B cell (primary cell): ENCODE measurements at regions not wholly inside any gene's neighbourhood (a gene's known extent, or its start where the extent isn't known, plus 50 kb on each side); places are given as distances from the start of the nearest gene placed in this dataset.

Experiments used
- ATAC-seq: fragments of 200-7000 bp; cut with Tn5 transposase; one replicate; pipeline ENCODE4 v1.10.0; 2021; ENCODE audit warnings: low read depth, mild to moderate bottlenecking, moderate number of reproducible peaks, moderate library complexity
- CTCF ChIA-PET: fragments of 350-600 bp; sonication (Branson Sonifier 250); formaldehyde crosslinking; loops from one replicate; lab custom pipeline; 2021; ENCODE audit warnings: antibody characterized with exemption, inconsistent platforms; lab: Charles Lee
- POLR2A ChIA-PET: fragments of 350-600 bp; sonication (Branson Sonifier 250); formaldehyde crosslinking; loops from one replicate; lab custom pipeline; 2021; ENCODE audit warnings: antibody characterized with exemption; lab: Charles Lee
- DNase-seq: peaks from one replicate; pipeline ENCODE4 v3.0.0; 2013
- H2AFZ ChIP-seq: 2 replicates; pipeline ENCODE4 v1.6.1; 2012; ENCODE audit warnings: mild to moderate bottlenecking, low read depth, low read length; ENCODE audit not compliant: insufficient read depth, poor library complexity, severe bottlenecking
- H3K27ac ChIP-seq, 2 donors: 1 replicate in 1 of 2; 2 replicates in 1 of 2; pipeline ENCODE4 v1.5.1; 2012 to 2013; ENCODE audit warnings: low read length in 2 of 2, mild to moderate bottlenecking in 2 of 2, moderate library complexity in 1 of 2
- H3K27me3 ChIP-seq, 4 experiments: fragments of 200-600 bp in 1 of 4; sonication (generic) in 1 of 4; replicated peaks in 1 of 4; 1 replicate in 2 of 4; 2 replicates in 2 of 4; pipeline versions ENCODE4 v1.6.1 to v1.7.0; 2013 to 2016; ENCODE audit warnings: low read length in 3 of 4, mild to moderate bottlenecking in 2 of 4, mixed read lengths in 1 of 4, moderate library complexity in 1 of 4; ENCODE audit not compliant: insufficient read depth in 4 of 4, control insufficient read depth in 3 of 4; ENCODE audit errors: control extremely low read depth in 1 of 4
- H3K36me3 ChIP-seq, 2 experiments: replicated peaks in 1 of 2; 1 replicate in 1 of 2; 2 replicates in 1 of 2; pipeline versions ENCODE4 v1.6.1 to v1.7.1; 2013; ENCODE audit warnings: low read length in 1 of 2; ENCODE audit not compliant: insufficient read depth in 2 of 2, control insufficient read depth in 1 of 2; ENCODE audit errors: control extremely low read depth in 1 of 2, extremely low read depth in 1 of 2
- H3K4me1 ChIP-seq, 2 donors: fragments of 200-600 bp in 1 of 2; sonication (generic) in 1 of 2; 1 replicate in 1 of 2; 2 replicates in 1 of 2; pipeline versions ENCODE4 v1.5.1 to v1.6.1; 2013 to 2017; ENCODE audit warnings: low read length in 2 of 2; ENCODE audit not compliant: control insufficient read depth in 2 of 2, insufficient read depth in 2 of 2
- H3K4me2 ChIP-seq: replicated peaks from 2 replicates; pipeline ENCODE3; 2012; ENCODE audit warnings: mild to moderate bottlenecking, low read depth, low read length; ENCODE audit not compliant: poor library complexity, severe bottlenecking
- H3K4me3 ChIP-seq, 5 experiments: fragments of 200-600 bp in 1 of 5; sonication (generic) in 1 of 5; 1 replicate in 3 of 5; 2 replicates in 2 of 5; pipeline versions ENCODE4 v1.5.1 to v1.7.0; 2011 to 2016; ENCODE audit warnings: low read length in 4 of 5, mild to moderate bottlenecking in 4 of 5, low read depth in 2 of 5, control low read depth in 1 of 5, moderate library complexity in 1 of 5; ENCODE audit not compliant: insufficient read depth in 1 of 5; ENCODE audit errors: control extremely low read depth in 1 of 5, extremely low read depth in 1 of 5
- H3K79me2 ChIP-seq: fragments of 200-600 bp; sonication (generic); one replicate; pipeline ENCODE4 v1.6.0; 2016; ENCODE audit warnings: low read length; ENCODE audit not compliant: control insufficient read depth, insufficient read depth
- H3K9ac ChIP-seq: fragments of 200-600 bp; sonication (generic); 2 replicates; pipeline ENCODE4 v1.6.1; 2017; ENCODE audit warnings: mild to moderate bottlenecking, low read length, moderate library complexity
- H3K9me3 ChIP-seq, 3 donors: one replicate each; pipeline versions ENCODE4 v1.6.1 to v1.7.1; 2013; ENCODE audit warnings: low read length in 2 of 3; ENCODE audit not compliant: control insufficient read depth in 2 of 3, insufficient read depth in 1 of 3; ENCODE audit errors: control extremely low read depth in 1 of 3
- H4K20me1 ChIP-seq: 2 replicates; pipeline ENCODE4 v1.6.0; 2012; ENCODE audit warnings: mild to moderate bottlenecking, low read length; ENCODE audit not compliant: insufficient read depth, control insufficient read depth, poor library complexity, severe bottlenecking
- H3K27ac Mint-ChIP-seq: one replicate; pipeline ENCODE4 v1.8.0; 2021; ENCODE audit warnings: mixed read lengths
- H3K27me3 Mint-ChIP-seq: one replicate; pipeline ENCODE4 v1.8.0; 2021; ENCODE audit warnings: mixed read lengths
- H3K4me1 Mint-ChIP-seq: one replicate; pipeline ENCODE4 v1.8.0; 2021; ENCODE audit warnings: mixed read lengths
- H3K4me3 Mint-ChIP-seq: one replicate; pipeline ENCODE4 v1.8.0; 2021; ENCODE audit warnings: mixed read lengths
- H3K9me3 Mint-ChIP-seq: one replicate; pipeline ENCODE4 v1.8.0; 2022; ENCODE audit warnings: mixed read lengths; ENCODE audit not compliant: insufficient read depth
- CTCF ChIP-seq: fragments of 200-600 bp; IDR thresholded peaks from one replicate; pipeline ENCODE4 v1.8.0; 2022; ENCODE audit warnings: antibody characterized with exemption, mild to moderate bottlenecking
- EZH2 ChIP-seq: IDR thresholded peaks from 2 replicates; pipeline ENCODE4 v1.6.1; 2012; ENCODE audit warnings: borderline replicate concordance, low read depth, mild to moderate bottlenecking, moderate library complexity, low read length; ENCODE audit not compliant: insufficient read depth, poor library complexity, severe bottlenecking
- WGBS: methylation state at CpG from one replicate; pipeline ENCODE4 v1.1.5; 2013; ENCODE audit warnings: missing lambda C conversion rate; ENCODE audit not compliant: insufficient coverage; 5-methylcytosine and 5-hydroxymethylcytosine counted together
- intact Hi-C: fragments of 100-400 bp; cut with micrococcal nuclease; formaldehyde crosslinking; loops from one replicate; pipeline ENCODE4 v1.10.0; 2022

- intact Hi-C loops = no loop called here
- Histone ChIP-seq H4K20me1 (no peaks in the 10 kb centered on the region), H3K9ac (no peak overlapping the region), H3K4me2 (no peak overlapping the region), H3K27me3 (no peaks in the 10 kb centered on the region), H2AFZ (no peak overlapping the region), H3K36me3 (no peaks in the 10 kb centered on the region), H3K9me3 (no peaks in the 10 kb centered on the region), H3K79me2 (no peaks in the 10 kb centered on the region), H3K27ac (no peak overlapping the region), H3K4me1 (no peaks in the 10 kb centered on the region), H3K4me3 (no peak overlapping the region)
- Mint-ChIP-seq H3K4me3 (no peak overlapping the region), H3K27ac (no peak overlapping the region), H3K9me3 (no peaks in the 10 kb centered on the region), H3K27me3 (peaks cover 17% of the 10 kb centered on the region), H3K4me1 (peaks cover 7% of the 10 kb centered on the region)
- no peak for ATAC-seq
- DNase-seq = no peak
- ChIA-PET CTCF (no interaction called here), POLR2A (no interaction called here)
- TF ChIP-seq EZH2 = no peak
- no peak for TF ChIP-seq CTCF
- WGBS = 20% methylated on average over 1 of the region's 3 CpGs
These were observed 88.6 kb downstream of the TRIM42 start for GRCh38 chr3:140766465-140766864.

GRCh38 chr3:140767566-140767965 lies 89.7 kb downstream of the TRIM42 start:
- Mint-ChIP-seq H3K4me3 (no peak overlapping the region), H3K4me1 (peaks cover 7% of the 10 kb centered on the region), H3K9me3 (no peaks in the 10 kb centered on the region), H3K27me3 (peaks cover 17% of the 10 kb centered on the region), H3K27ac (no peak overlapping the region)
- ChIA-PET POLR2A (no interaction called here), CTCF (no interaction called here)
- Histone ChIP-seq H3K4me3 (no peak overlapping the region), H3K4me2 (no peak overlapping the region), H4K20me1 (no peaks in the 10 kb centered on the region), H3K27me3 (no peaks in the 10 kb centered on the region), H2AFZ (no peak overlapping the region), H3K79me2 (no peaks in the 10 kb centered on the region), H3K27ac (no peak overlapping the region), H3K36me3 (no peaks in the 10 kb centered on the region), H3K4me1 (no peaks in the 10 kb centered on the region), H3K9ac (no peak overlapping the region), H3K9me3 (no peaks in the 10 kb centered on the region)
- intact Hi-C loops = no loop called here
- WGBS = no CpG with 5 or more reads among the region's 1 CpG
- no peak for TF ChIP-seq CTCF
- no peak for TF ChIP-seq EZH2
- DNase-seq (no peak), ATAC-seq (no peak)
